LNCaP clone FGC (cell line): ENCODE measurements at regions not wholly inside any gene's neighbourhood (a gene's known extent, or its start where the extent isn't known, plus 50 kb on each side); places are given as distances from the start of the nearest gene placed in this dataset.

Experiments used
- DNase-seq: peaks from one replicate; pipeline ENCODE4 v3.0.0-alpha.2; 2011; ENCODE audit warnings: low read depth
- H3K4me3 ChIP-seq: 2 replicates; pipeline ENCODE4 v1.5.1; 2011; ENCODE audit warnings: mild to moderate bottlenecking, low read depth, low read length, control low read depth
- CTCF ChIP-seq: IDR thresholded peaks from 2 replicates; pipeline ENCODE4 v1.5.1; 2012; ENCODE audit warnings: mild to moderate bottlenecking; ENCODE audit not compliant: control insufficient read depth, insufficient read depth; ENCODE audit errors: extremely low read depth

- no peak overlapping the region for H3K4me3 ChIP-seq
- no peak for TF ChIP-seq CTCF
- no peak for DNase-seq
Observed at GRCh38 chr12:92478692-92479091, 224.1 kb upstream of the PLEKHG7 start.

- H3K4me3 ChIP-seq: no peak overlapping the region
- no peak for TF ChIP-seq CTCF
- no peak for DNase-seq
Observed at GRCh38 chr12:92476844-92477243, 225.9 kb upstream of the PLEKHG7 start.

GRCh38 chr12:92473564-92473963, 229.2 kb upstream of the PLEKHG7 start:
- TF ChIP-seq CTCF: no peak
- DNase-seq: no peak
- H3K4me3 ChIP-seq: no peak overlapping the region

- no peak overlapping the region for H3K4me3 ChIP-seq
- no peak for DNase-seq
- TF ChIP-seq CTCF: no peak
Observed at GRCh38 chr12:92472201-92472600, 230.6 kb upstream of the PLEKHG7 start.

- DNase-seq: no peak
- no peak overlapping the region for H3K4me3 ChIP-seq
- no peak for TF ChIP-seq CTCF
Observed at GRCh38 chr12:92471551-92471950, 231.2 kb upstream of the PLEKHG7 start.

- no peak for DNase-seq
- TF ChIP-seq CTCF: no peak
- no peak overlapping the region for H3K4me3 ChIP-seq
Observed at GRCh38 chr12:92470608-92471021, 232.2 kb upstream of the PLEKHG7 start.

GRCh38 chr12:92469837-92470236, 233.0 kb upstream of the PLEKHG7 start:
- no peak for DNase-seq
- no peak overlapping the region for H3K4me3 ChIP-seq
- no peak for TF ChIP-seq CTCF
